Transverse colon (tissue), 3 donors: ENCODE measurements at regions not wholly inside any gene's neighbourhood (a gene's known extent, or its start where the extent isn't known, plus 50 kb on each side); places are given as distances from the start of the nearest gene placed in this dataset.

Experiments used
- POLR2A ChIP-seq: fragments of 450-650 bp; IDR thresholded peaks from one replicate; pipeline ENCODE4 v1.6.1; 2016; ENCODE audit warnings: antibody characterized with exemption, mild to moderate bottlenecking, moderate library complexity
- TF ChIP-seq, protein P1 (sequence below), 5 experiments: fragments of 200-600 bp in 3 of 5; fragments of 450-650 bp in 2 of 5; sonication (generic) in 3 of 5; IDR thresholded peaks; 1 replicate in 2 of 5; 2 replicates in 3 of 5; pipeline ENCODE4 v1.5.1; 2016 to 2017; ENCODE audit warnings: antibody characterized with exemption in 5 of 5, inconsistent platforms in 3 of 5, mild to moderate bottlenecking in 2 of 5, moderate library complexity in 1 of 5

DNA sequence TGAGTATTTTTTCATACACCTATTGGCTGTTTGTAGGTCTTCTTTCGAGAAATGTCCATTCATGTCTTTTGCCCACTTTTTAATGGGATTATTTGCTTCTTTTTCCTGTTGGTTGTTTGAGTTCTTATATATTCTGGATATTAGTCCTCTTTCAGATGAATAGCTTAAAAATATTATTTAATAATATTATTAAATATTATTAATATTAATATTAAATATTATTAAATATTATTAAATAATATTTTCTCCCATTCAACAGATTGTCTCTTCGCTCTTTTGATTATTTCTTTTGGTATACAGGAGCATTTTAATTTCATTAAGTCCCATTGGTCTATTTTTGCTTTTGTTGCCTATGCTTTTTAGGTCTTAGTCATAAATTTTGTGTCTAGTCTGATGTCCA is 361.9 kb downstream of the TSN start:
- TF ChIP-seq, protein P1, sequence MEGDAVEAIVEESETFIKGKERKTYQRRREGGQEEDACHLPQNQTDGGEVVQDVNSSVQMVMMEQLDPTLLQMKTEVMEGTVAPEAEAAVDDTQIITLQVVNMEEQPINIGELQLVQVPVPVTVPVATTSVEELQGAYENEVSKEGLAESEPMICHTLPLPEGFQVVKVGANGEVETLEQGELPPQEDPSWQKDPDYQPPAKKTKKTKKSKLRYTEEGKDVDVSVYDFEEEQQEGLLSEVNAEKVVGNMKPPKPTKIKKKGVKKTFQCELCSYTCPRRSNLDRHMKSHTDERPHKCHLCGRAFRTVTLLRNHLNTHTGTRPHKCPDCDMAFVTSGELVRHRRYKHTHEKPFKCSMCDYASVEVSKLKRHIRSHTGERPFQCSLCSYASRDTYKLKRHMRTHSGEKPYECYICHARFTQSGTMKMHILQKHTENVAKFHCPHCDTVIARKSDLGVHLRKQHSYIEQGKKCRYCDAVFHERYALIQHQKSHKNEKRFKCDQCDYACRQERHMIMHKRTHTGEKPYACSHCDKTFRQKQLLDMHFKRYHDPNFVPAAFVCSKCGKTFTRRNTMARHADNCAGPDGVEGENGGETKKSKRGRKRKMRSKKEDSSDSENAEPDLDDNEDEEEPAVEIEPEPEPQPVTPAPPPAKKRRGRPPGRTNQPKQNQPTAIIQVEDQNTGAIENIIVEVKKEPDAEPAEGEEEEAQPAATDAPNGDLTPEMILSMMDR (IDR thresholded peaks at IDR 0.05), result no peak
- no peak for TF ChIP-seq POLR2A
